Endothelial cell of umbilical vein (primary cell): ENCODE measurements at regions not wholly inside any gene's neighbourhood (a gene's known extent, or its start where the extent isn't known, plus 50 kb on each side); places are given as distances from the start of the nearest gene placed in this dataset.

Experiments
- BruUV-seq: library from RNA; stranded (reverse); fragments of 400-500 nt; replicated peaks from 2 replicates; lab custom pipeline; 2021; lab: Mats Ljungman, UMichigan
- CTCF ChIA-PET: fragments of 300-600, 350-600 bp; sonication (Branson Sonifier 250); formaldehyde crosslinking; loops from one replicate; lab custom pipeline; 2021; ENCODE audit warnings: antibody characterized with exemption, inconsistent platforms; lab: Charles Lee
- POLR2A ChIA-PET: fragments of 300-600, 350-600 bp; sonication (Branson Sonifier 250); formaldehyde crosslinking; loops from one replicate; lab custom pipeline; 2021; ENCODE audit warnings: antibody characterized with exemption, inconsistent platforms; lab: Charles Lee
- DNase-seq: peaks from one replicate; pipeline ENCODE4 v3.0.0-alpha.2; 2011; ENCODE audit warnings: low read depth, low spot score
- FAIRE-seq: peaks from 2 replicates; lab custom pipeline; 2011; peaks lifted over from hg19 to GRCh38; lab: Jason Lieb, UNC
- H2AFZ ChIP-seq: 2 replicates; pipeline ENCODE4 v1.6.0; 2012; ENCODE audit warnings: low read depth, low read length, control low read depth, inconsistent platforms
- H3K27ac ChIP-seq: 2 replicates; pipeline ENCODE4 v1.5.1; 2011; ENCODE audit warnings: low read depth, mild to moderate bottlenecking, control low read depth, low read length, moderate library complexity; ENCODE audit not compliant: insufficient read depth
- H3K27me3 ChIP-seq, 2 experiments: 2 replicates each; pipeline versions ENCODE4 v1.6.0 to v1.6.1; 2011; ENCODE audit warnings: low read length in 2 of 2, mixed read lengths in 1 of 2; ENCODE audit not compliant: control insufficient read depth in 2 of 2, insufficient read depth in 2 of 2
- H3K36me3 ChIP-seq, 2 experiments: 2 replicates in 1 of 2; 3 replicates in 1 of 2; pipeline ENCODE4 v1.5.1; 2011; ENCODE audit warnings: low read length in 2 of 2, mild to moderate bottlenecking in 1 of 2, moderate library complexity in 1 of 2; ENCODE audit not compliant: control insufficient read depth in 2 of 2, insufficient read depth in 2 of 2; ENCODE audit errors: extremely low read depth in 1 of 2
- H3K4me1 ChIP-seq: 3 replicates; pipeline ENCODE4 v1.5.1; 2011; ENCODE audit warnings: mild to moderate bottlenecking, low read length; ENCODE audit not compliant: control insufficient read depth, insufficient read depth; ENCODE audit errors: extremely low read depth
- H3K4me2 ChIP-seq: 2 replicates; pipeline ENCODE4 v1.6.1; 2011; ENCODE audit warnings: low read length, control low read depth, mixed read lengths; ENCODE audit not compliant: insufficient read depth
- H3K4me3 ChIP-seq, 3 experiments: fragments of 200-600 bp in 1 of 3; sonication (generic), shearing (Covaris generic) in 1 of 3; replicated peaks in 1 of 3; 2 replicates each; pipeline ENCODE4 v1.5.1; 2011 to 2016; ENCODE audit warnings: control low read depth in 3 of 3, low read length in 3 of 3, mild to moderate bottlenecking in 2 of 3, inconsistent platforms in 1 of 3, low read depth in 1 of 3, moderate library complexity in 1 of 3; ENCODE audit not compliant: insufficient read depth in 1 of 3
- H3K79me2 ChIP-seq: 2 replicates; pipeline ENCODE4 v1.6.0; 2012; ENCODE audit warnings: low read length, inconsistent platforms; ENCODE audit not compliant: control insufficient read depth, insufficient read depth
- H3K9ac ChIP-seq: replicated peaks from 2 replicates; pipeline ENCODE3; 2011; ENCODE audit warnings: low read length, control low read depth; ENCODE audit not compliant: insufficient read depth; ENCODE audit errors: extremely low read depth
- H3K9me1 ChIP-seq: replicated peaks from 3 replicates; pipeline ENCODE4 v1.6.0; 2011; ENCODE audit warnings: mild to moderate bottlenecking, low read length; ENCODE audit not compliant: control insufficient read depth, insufficient read depth; ENCODE audit errors: extremely low read depth
- H3K9me3 ChIP-seq: replicated peaks from 2 replicates; pipeline ENCODE4 v1.5.1; 2012; ENCODE audit warnings: low read length, inconsistent platforms; ENCODE audit not compliant: control insufficient read depth, insufficient read depth
- H4K20me1 ChIP-seq: replicated peaks from 2 replicates; pipeline ENCODE3; 2011; ENCODE audit warnings: mild to moderate bottlenecking, low read length; ENCODE audit not compliant: control insufficient read depth, insufficient read depth; ENCODE audit errors: extremely low read depth
- EZH2 ChIP-seq: IDR thresholded peaks from 2 replicates; pipeline ENCODE4 v1.6.1; 2012; ENCODE audit warnings: borderline replicate concordance, low read depth, mild to moderate bottlenecking, moderate library complexity, low read length, inconsistent platforms; ENCODE audit not compliant: severe bottlenecking
- FOS ChIP-seq: IDR thresholded peaks from 2 replicates; pipeline ENCODE4 v1.6.1; 2011; ENCODE audit warnings: mild to moderate bottlenecking, low read length, moderate library complexity, borderline replicate concordance; ENCODE audit not compliant: insufficient read depth
- GATA2 ChIP-seq: IDR thresholded peaks from 2 replicates; pipeline ENCODE4 v1.7.0; 2011; ENCODE audit warnings: low read depth, mild to moderate bottlenecking, moderate library complexity, mixed read lengths, low read length; ENCODE audit not compliant: insufficient read length, insufficient read depth
- JUN ChIP-seq: IDR thresholded peaks from 2 replicates; pipeline ENCODE4 v1.6.1; 2011; ENCODE audit warnings: borderline replicate concordance, low read depth; ENCODE audit not compliant: insufficient read length, insufficient read depth
- MYC ChIP-seq: IDR thresholded peaks from one replicate; pipeline ENCODE4 v1.6.1; 2011; ENCODE audit warnings: mild to moderate bottlenecking, low read depth, low read length
- POLR2A ChIP-seq: IDR thresholded peaks from 2 replicates; pipeline ENCODE4 v1.6.1; 2012; ENCODE audit warnings: low read depth, mild to moderate bottlenecking, control low read depth, low read length
- POLR2AphosphoS5 ChIP-seq: IDR thresholded peaks from 2 replicates; pipeline ENCODE4 v1.6.1; 2012; ENCODE audit warnings: low read depth, mild to moderate bottlenecking, control low read depth, low read length, moderate library complexity; ENCODE audit not compliant: insufficient read depth
- dilution Hi-C: fragments of 300-500 bp; cut with MboI; formaldehyde crosslinking; loops from one replicate; pipeline ENCODE4 v1.15.0; 2019; ENCODE audit warnings: low sequenced_read_pairs; ENCODE audit not compliant: extremely low pct_ligation_motif_present
- intact Hi-C: fragments of 100-400 bp; cut with micrococcal nuclease; formaldehyde crosslinking; loops from one replicate; pipeline ENCODE4 v1.10.0; 2022
- TF ChIP-seq, protein P1 (sequence below), 2 donors: IDR thresholded peaks; 1 replicate in 1 of 2; 2 replicates in 1 of 2; pipeline ENCODE4 v1.5.1; 2011; ENCODE audit warnings: low read length in 2 of 2, mild to moderate bottlenecking in 2 of 2, moderate library complexity in 2 of 2, control low read depth in 1 of 2, inconsistent platforms in 1 of 2, low read depth in 1 of 2; ENCODE audit not compliant: insufficient read depth in 1 of 2; ENCODE audit errors: extremely low read depth in 1 of 2
- TF ChIP-seq, protein P2 (sequence below): IDR thresholded peaks from 2 replicates; pipeline ENCODE4 v1.6.1; 2011; ENCODE audit not compliant: insufficient read depth, insufficient read length

DNA sequence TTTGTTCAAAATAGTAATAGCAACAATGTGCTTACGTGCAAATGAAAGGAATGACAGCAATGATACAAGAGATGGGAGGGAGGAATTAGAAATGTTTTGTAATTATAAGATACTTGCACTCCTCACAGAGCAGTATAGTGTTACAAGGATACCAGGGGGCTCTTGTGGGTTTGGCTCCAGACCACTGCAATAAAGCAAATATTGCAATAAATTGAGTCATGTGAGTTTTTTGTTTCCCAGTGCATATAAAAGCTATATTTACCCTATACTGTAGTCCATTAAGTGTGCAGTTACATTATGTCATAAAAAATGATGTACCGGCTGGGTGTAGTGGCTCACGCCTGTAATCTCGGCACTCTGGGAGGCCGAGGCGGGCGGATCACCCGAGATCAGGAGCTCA is 864.3 kb downstream of the NSUN3 start:
- ChIA-PET CTCF (no interaction called here), POLR2A (no interaction called here)
- TF ChIP-seq FOS: no peak
- Histone ChIP-seq H3K4me1 (no peaks in the 10 kb centered on the region), H3K9me1 (no peaks in the 10 kb centered on the region), H3K9me3 (no peaks in the 10 kb centered on the region), H3K4me2 (no peak overlapping the region), H3K4me3 (no peak overlapping the region), H3K9ac (no peak overlapping the region), H3K36me3 (no peaks in the 10 kb centered on the region), H3K27ac (no peak overlapping the region), H4K20me1 (no peaks in the 10 kb centered on the region), H3K79me2 (no peaks in the 10 kb centered on the region), H2AFZ (no peak overlapping the region), H3K27me3 (no peaks in the 10 kb centered on the region)
- intact Hi-C loops: no loop called here
- no peak for FAIRE-seq
- DNase-seq: no peak
- dilution Hi-C loops: no loop called here
- no TSS peak for BruUV-seq

DNA sequence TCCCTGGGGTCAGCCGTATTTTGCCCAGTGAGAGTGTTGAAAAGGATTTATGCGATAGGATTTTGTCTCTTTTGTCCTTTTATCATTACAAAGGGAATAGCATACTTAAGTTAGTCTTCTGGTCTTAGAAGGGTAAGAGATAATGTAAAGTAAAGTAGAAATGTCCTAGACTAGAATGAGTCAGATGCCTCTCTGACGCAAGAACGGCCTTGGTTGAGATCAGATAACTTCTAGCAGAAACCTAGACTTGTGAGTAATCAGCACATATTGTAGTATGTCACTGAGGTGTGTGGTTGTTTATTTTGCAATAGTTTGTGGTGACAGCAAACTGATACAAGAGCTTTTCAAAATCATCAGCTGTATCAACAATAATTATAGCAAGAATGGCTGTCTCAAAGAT is 866.1 kb downstream of the NSUN3 start:
- Histone ChIP-seq H3K27me3 (no peaks in the 10 kb centered on the region), H3K4me3 (no peak overlapping the region), H3K36me3 (no peaks in the 10 kb centered on the region), H3K4me1 (no peaks in the 10 kb centered on the region), H3K9ac (no peak overlapping the region), H4K20me1 (no peaks in the 10 kb centered on the region), H3K4me2 (no peak overlapping the region), H3K27ac (no peak overlapping the region), H3K79me2 (no peaks in the 10 kb centered on the region), H2AFZ (no peak overlapping the region), H3K9me1 (no peaks in the 10 kb centered on the region), H3K9me3 (no peaks in the 10 kb centered on the region)
- CTCF ChIA-PET: no interaction called here
- no peak for TF ChIP-seq GATA2
- TF ChIP-seq POLR2A: no peak
- no peak for TF ChIP-seq MYC
- TF ChIP-seq JUN: no peak
- no peak for TF ChIP-seq EZH2
- TF ChIP-seq, protein P1, sequence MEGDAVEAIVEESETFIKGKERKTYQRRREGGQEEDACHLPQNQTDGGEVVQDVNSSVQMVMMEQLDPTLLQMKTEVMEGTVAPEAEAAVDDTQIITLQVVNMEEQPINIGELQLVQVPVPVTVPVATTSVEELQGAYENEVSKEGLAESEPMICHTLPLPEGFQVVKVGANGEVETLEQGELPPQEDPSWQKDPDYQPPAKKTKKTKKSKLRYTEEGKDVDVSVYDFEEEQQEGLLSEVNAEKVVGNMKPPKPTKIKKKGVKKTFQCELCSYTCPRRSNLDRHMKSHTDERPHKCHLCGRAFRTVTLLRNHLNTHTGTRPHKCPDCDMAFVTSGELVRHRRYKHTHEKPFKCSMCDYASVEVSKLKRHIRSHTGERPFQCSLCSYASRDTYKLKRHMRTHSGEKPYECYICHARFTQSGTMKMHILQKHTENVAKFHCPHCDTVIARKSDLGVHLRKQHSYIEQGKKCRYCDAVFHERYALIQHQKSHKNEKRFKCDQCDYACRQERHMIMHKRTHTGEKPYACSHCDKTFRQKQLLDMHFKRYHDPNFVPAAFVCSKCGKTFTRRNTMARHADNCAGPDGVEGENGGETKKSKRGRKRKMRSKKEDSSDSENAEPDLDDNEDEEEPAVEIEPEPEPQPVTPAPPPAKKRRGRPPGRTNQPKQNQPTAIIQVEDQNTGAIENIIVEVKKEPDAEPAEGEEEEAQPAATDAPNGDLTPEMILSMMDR (IDR thresholded peaks at IDR 0.05; ENCODE audit: extremely low read depth in 1 of 2, insufficient read depth in 1 of 2, low read depth in 1 of 2, low read length in 2 of 2): no peak
- TF ChIP-seq POLR2AphosphoS5: no peak
- TF ChIP-seq, protein P2, sequence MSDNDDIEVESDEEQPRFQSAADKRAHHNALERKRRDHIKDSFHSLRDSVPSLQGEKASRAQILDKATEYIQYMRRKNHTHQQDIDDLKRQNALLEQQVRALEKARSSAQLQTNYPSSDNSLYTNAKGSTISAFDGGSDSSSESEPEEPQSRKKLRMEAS: no peak
- no peak for TF ChIP-seq FOS
- DNase-seq (no peak), FAIRE-seq (no peak)
- no TSS peak for BruUV-seq
- intact Hi-C loops (no loop called here), dilution Hi-C loops (no loop called here)
- POLR2A ChIA-PET: no interaction called here
